GM23338 (cell line): ENCODE measurements at regions not wholly inside any gene's neighbourhood (a gene's known extent, or its start where the extent isn't known, plus 50 kb on each side); places are given as distances from the start of the nearest gene placed in this dataset.

ENCODE experiments used
- ATAC-seq: fragments of 200-7000 bp; cut with Tn5 transposase; 3 replicates; pipeline ENCODE4 v1.9.1; 2020
- DNase-seq: peaks from one replicate; pipeline ENCODE4 v3.0.0-alpha.2; 2015; ENCODE audit warnings: low spot score
- H2AFZ ChIP-seq: fragments of 200-600 bp; sonication (generic); 2 replicates; pipeline ENCODE4 v1.8.0; 2016; ENCODE audit warnings: antibody characterized with exemption, mild to moderate bottlenecking, moderate library complexity
- H3F3A ChIP-seq: fragments of 200-600 bp; sonication (generic); replicated peaks from 2 replicates; pipeline ENCODE4 v1.8.0; 2017; ENCODE audit warnings: antibody characterized with exemption, mixed run types, low read depth
- H3K27ac ChIP-seq: fragments of 200-600 bp; sonication (generic); 2 replicates; pipeline ENCODE4 v1.6.1; 2016; ENCODE audit warnings: low read depth
- H3K27me3 ChIP-seq: fragments of 200-600 bp; sonication (generic); 2 replicates; pipeline ENCODE4 v1.8.0; 2016; ENCODE audit warnings: mild to moderate bottlenecking, mixed run types, moderate library complexity; ENCODE audit not compliant: insufficient read depth
- H3K36me3 ChIP-seq: fragments of 200-600 bp; sonication (generic); 2 replicates; pipeline ENCODE4 v1.8.0; 2016; ENCODE audit warnings: mild to moderate bottlenecking; ENCODE audit not compliant: insufficient read depth
- H3K4me1 ChIP-seq: fragments of 200-600 bp; sonication (generic); 2 replicates; pipeline ENCODE4 v1.8.0; 2016; ENCODE audit warnings: mild to moderate bottlenecking, moderate library complexity; ENCODE audit not compliant: insufficient read depth
- H3K4me2 ChIP-seq: fragments of 200-600 bp; sonication (generic); 2 replicates; pipeline ENCODE4 v1.7.1; 2017; ENCODE audit warnings: mixed run types
- H3K4me3 ChIP-seq: fragments of 200-600 bp; sonication (generic); 2 replicates; pipeline ENCODE4 v1.6.1; 2016; ENCODE audit warnings: mixed run types
- H3K79me2 ChIP-seq: fragments of 200-600 bp; sonication (generic); replicated peaks from 2 replicates; pipeline ENCODE4 v1.8.0; 2017; ENCODE audit warnings: mild to moderate bottlenecking; ENCODE audit not compliant: insufficient read depth
- H3K9me2 ChIP-seq: fragments of 200-600 bp; sonication (generic); 2 replicates; pipeline ENCODE4 v1.8.0; 2017; ENCODE audit not compliant: insufficient read depth
- H4K20me1 ChIP-seq: fragments of 200-600 bp; sonication (generic); replicated peaks from 2 replicates; pipeline ENCODE4 v1.8.0; 2017; ENCODE audit warnings: mild to moderate bottlenecking; ENCODE audit not compliant: insufficient read depth
- H3K27ac Mint-ChIP-seq: 2 replicates; pipeline ENCODE4 v1.8.0; 2020; ENCODE audit warnings: inconsistent platforms, mild to moderate bottlenecking, moderate library complexity, mixed read lengths
- H3K27me3 Mint-ChIP-seq: 3 replicates; pipeline ENCODE4 v1.8.0; 2022; ENCODE audit warnings: low read depth, mild to moderate bottlenecking, moderate library complexity, mixed read lengths, inconsistent platforms; ENCODE audit not compliant: insufficient read depth, poor library complexity
- H3K36me3 Mint-ChIP-seq: 3 replicates; pipeline ENCODE4 v1.8.0; 2021; ENCODE audit warnings: low read depth, mild to moderate bottlenecking, inconsistent platforms, moderate library complexity, mixed read lengths
- H3K4me1 Mint-ChIP-seq: 3 replicates; pipeline ENCODE4 v1.8.0; 2020; ENCODE audit warnings: mild to moderate bottlenecking, inconsistent platforms, mixed read lengths
- H3K4me3 Mint-ChIP-seq: 3 replicates; pipeline ENCODE4 v1.8.0; 2021; ENCODE audit warnings: moderate library complexity, mild to moderate bottlenecking, inconsistent platforms, mixed read lengths
- H3K9me3 Mint-ChIP-seq: 3 replicates; pipeline ENCODE4 v1.8.0; 2020; ENCODE audit warnings: moderate library complexity, mild to moderate bottlenecking, inconsistent platforms, mixed read lengths
- CREB1 ChIP-seq: fragments of 250-450 bp; sonication (Bioruptor Pico); IDR thresholded peaks from 2 replicates; pipeline ENCODE4 v1.5.0; 2020; ENCODE audit warnings: low read depth, mild to moderate bottlenecking, moderate library complexity
- EZH2 ChIP-seq: fragments of 200-600 bp; sonication (generic); IDR thresholded peaks from one replicate; pipeline ENCODE4 v1.8.0; 2017; ENCODE audit warnings: antibody characterized with exemption, mild to moderate bottlenecking, low read depth; ENCODE audit not compliant: unreplicated experiment
- JUNB ChIP-seq: IDR thresholded peaks from one replicate; pipeline ENCODE4 v1.6.1; 2016; ENCODE audit warnings: antibody characterized with exemption; ENCODE audit not compliant: unreplicated experiment
- STAT1 ChIP-seq: IDR thresholded peaks from one replicate; pipeline ENCODE4 v1.6.1; 2016; ENCODE audit warnings: antibody characterized with exemption; ENCODE audit not compliant: unreplicated experiment
- ZNF114 ChIP-seq: fragments of 250-450 bp; sonication (Bioruptor Pico); IDR thresholded peaks from 2 replicates; pipeline ENCODE4 v1.5.0; 2020; ENCODE audit warnings: mild to moderate bottlenecking, moderate library complexity
- ZNF331 ChIP-seq: fragments of 250-450 bp; sonication (Bioruptor Pico); IDR thresholded peaks from 2 replicates; pipeline ENCODE4 v1.5.0; 2020; ENCODE audit warnings: low read depth, mild to moderate bottlenecking, moderate library complexity
- ZNF462 ChIP-seq: fragments of 250-450 bp; sonication (Bioruptor Pico); IDR thresholded peaks from 2 replicates; pipeline ENCODE4 v1.5.0; 2020; ENCODE audit warnings: mild to moderate bottlenecking, moderate library complexity
- TF ChIP-seq, protein P1 (sequence below), 2 experiments: fragments of 200-600 bp in 1 of 2; sonication (generic) in 1 of 2; conservative IDR thresholded peaks; 2 replicates each; pipeline versions ENCODE4 v1.5.1 to v1.6.1; 2016 to 2017; ENCODE audit warnings: antibody characterized with exemption in 2 of 2, low read depth in 2 of 2, mild to moderate bottlenecking in 2 of 2, moderate library complexity in 1 of 2

DNA sequence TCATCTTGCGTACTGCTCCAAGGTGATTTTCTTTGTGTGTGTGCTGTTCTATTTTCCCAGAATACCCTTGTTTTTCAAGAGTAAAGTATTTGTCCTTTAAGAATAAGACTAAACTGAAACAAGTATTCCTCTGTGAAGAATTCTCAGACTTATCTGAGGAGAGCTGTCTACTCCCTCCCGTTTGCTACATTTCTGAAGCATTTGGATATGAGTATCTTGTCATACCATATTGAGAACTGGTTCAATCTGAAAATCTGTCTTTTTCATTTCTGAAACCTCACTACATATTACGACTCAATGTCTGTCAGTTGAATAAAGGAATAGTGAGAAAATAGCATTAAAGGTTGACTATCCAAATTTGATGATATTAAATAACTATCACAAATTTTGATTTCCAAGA is 159.4 kb downstream of the PMAIP1 start:
- Histone ChIP-seq H3K4me1 (no peaks in the 10 kb centered on the region), H3K27ac (no peak overlapping the region), H3K4me3 (no peak overlapping the region), H3F3A (no peaks in the 10 kb centered on the region), H3K36me3 (no peaks in the 10 kb centered on the region; the same call in 1 of the 2 replicates), H4K20me1 (no peaks in the 10 kb centered on the region), H3K4me2 (no peak overlapping the region), H3K27me3 (no peaks in the 10 kb centered on the region), H3K9me2 (peaks cover 2% of the 10 kb centered on the region; the same call in 1 of the 2 replicates), H2AFZ (peak overlapping the region; percentile 45; the same call in 1 of the 2 replicates), H3K79me2 (no peaks in the 10 kb centered on the region)
- ATAC-seq: no peak
- H3K27me3 Mint-ChIP-seq: no peaks in the 10 kb centered on the region
- no peak overlapping the region for H3K27ac Mint-ChIP-seq
- peaks cover 13% of the 10 kb centered on the region; the same call in 2 of the 3 replicates for H3K9me3 Mint-ChIP-seq
- no peak for TF ChIP-seq JUNB
- TF ChIP-seq EZH2: no peak
- no peak for TF ChIP-seq ZNF331 (CRISPR knock-in tag)
- H3K4me1 Mint-ChIP-seq: no peaks in the 10 kb centered on the region; the same call in 2 of the 3 replicates
- H3K36me3 Mint-ChIP-seq: peaks cover 13% of the 10 kb centered on the region; the same call in 2 of the 3 replicates
- no peak overlapping the region for H3K4me3 Mint-ChIP-seq
- no peak for DNase-seq

DNA sequence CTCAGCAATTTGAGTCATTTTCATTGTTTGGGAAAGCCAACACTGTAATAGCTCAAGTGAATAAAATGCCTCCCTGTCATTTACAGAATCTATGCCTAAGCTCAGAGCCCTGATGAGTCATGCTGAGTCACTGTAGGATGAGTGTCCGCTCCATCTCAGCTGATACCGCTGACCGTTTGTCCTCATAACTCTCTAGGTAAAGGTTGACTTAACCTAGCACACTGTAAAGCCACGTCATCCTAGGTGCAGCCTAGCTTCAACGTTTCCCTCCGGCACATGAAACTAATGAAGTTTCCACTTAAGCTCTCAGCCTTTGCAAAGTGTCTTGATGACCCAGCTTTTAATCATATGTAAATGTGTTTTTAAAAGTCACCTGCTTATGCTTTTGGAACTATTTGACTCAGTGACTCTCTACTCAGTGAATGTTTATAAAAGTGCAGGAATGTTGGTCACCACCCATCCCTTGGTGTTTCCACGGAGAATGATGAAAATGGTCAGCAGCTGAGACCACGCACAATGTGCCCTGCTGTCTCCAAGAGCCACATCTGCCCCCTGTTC is 154.0 kb downstream of the PMAIP1 start:
- H3K36me3 Mint-ChIP-seq: peaks cover 2% of the 10 kb centered on the region
- Histone ChIP-seq H2AFZ (peak overlapping the region; percentile 9; the same call in 1 of the 2 replicates), H3K27me3 (no peaks in the 10 kb centered on the region), H3K79me2 (no peaks in the 10 kb centered on the region), H3K4me2 (no peak overlapping the region), H3K27ac (no peak overlapping the region), H3K36me3 (no peaks in the 10 kb centered on the region; the same call in 1 of the 2 replicates), H3K4me1 (no peaks in the 10 kb centered on the region; the same call in 1 of the 2 replicates), H4K20me1 (no peaks in the 10 kb centered on the region), H3F3A (no peaks in the 10 kb centered on the region), H3K4me3 (no peak overlapping the region), H3K9me2 (no peaks in the 10 kb centered on the region)
- peaks cover 2% of the 10 kb centered on the region; the same call in 1 of the 3 replicates for H3K9me3 Mint-ChIP-seq
- no peak overlapping the region for H3K4me3 Mint-ChIP-seq
- no peaks in the 10 kb centered on the region for H3K27me3 Mint-ChIP-seq
- DNase-seq: peak; percentile 30
- TF ChIP-seq STAT1 (no peak), EZH2 (no peak), CREB1 (CRISPR knock-in tag) (no peak), JUNB (no peak), ZNF114 (CRISPR knock-in tag) (no peak), ZNF462 (CRISPR knock-in tag) (no peak)
- TF ChIP-seq, protein P1, sequence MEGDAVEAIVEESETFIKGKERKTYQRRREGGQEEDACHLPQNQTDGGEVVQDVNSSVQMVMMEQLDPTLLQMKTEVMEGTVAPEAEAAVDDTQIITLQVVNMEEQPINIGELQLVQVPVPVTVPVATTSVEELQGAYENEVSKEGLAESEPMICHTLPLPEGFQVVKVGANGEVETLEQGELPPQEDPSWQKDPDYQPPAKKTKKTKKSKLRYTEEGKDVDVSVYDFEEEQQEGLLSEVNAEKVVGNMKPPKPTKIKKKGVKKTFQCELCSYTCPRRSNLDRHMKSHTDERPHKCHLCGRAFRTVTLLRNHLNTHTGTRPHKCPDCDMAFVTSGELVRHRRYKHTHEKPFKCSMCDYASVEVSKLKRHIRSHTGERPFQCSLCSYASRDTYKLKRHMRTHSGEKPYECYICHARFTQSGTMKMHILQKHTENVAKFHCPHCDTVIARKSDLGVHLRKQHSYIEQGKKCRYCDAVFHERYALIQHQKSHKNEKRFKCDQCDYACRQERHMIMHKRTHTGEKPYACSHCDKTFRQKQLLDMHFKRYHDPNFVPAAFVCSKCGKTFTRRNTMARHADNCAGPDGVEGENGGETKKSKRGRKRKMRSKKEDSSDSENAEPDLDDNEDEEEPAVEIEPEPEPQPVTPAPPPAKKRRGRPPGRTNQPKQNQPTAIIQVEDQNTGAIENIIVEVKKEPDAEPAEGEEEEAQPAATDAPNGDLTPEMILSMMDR (conservative IDR thresholded peaks at IDR 0.05; ENCODE audit: low read depth in 2 of 2): no peak
- ATAC-seq: no peak
- peaks cover 6% of the 10 kb centered on the region; the same call in 2 of the 3 replicates for H3K4me1 Mint-ChIP-seq
- peak overlapping the region; percentile 88 for H3K27ac Mint-ChIP-seq
